Chondrocyte (in vitro differentiated cells): ENCODE measurements at regions not wholly inside any gene's neighbourhood (a gene's known extent, or its start where the extent isn't known, plus 50 kb on each side); places are given as distances from the start of the nearest gene placed in this dataset.
"Not testable (repeated sequence)": the region's sequence is repeated elsewhere in the genome, so short reads cannot be mapped to it uniquely, and the experiment has no call there.

Source experiments
- DNase-seq: peaks from one replicate; pipeline ENCODE4 v3.0.0; 2021; ENCODE audit warnings: mixed read lengths, low spot score
- H3K27ac Mint-ChIP-seq: one replicate; pipeline ENCODE4 v1.8.0; 2021; ENCODE audit warnings: mild to moderate bottlenecking, moderate library complexity, mixed read lengths; ENCODE audit not compliant: unreplicated experiment
- H3K27me3 Mint-ChIP-seq: 2 replicates; pipeline ENCODE4 v1.8.0; 2021; ENCODE audit warnings: low read depth, mixed read lengths
- H3K36me3 Mint-ChIP-seq: 2 replicates; pipeline ENCODE4 v1.8.0; 2021; ENCODE audit warnings: low read depth, mixed read lengths
- H3K4me1 Mint-ChIP-seq: 2 replicates; pipeline ENCODE4 v1.8.0; 2021; ENCODE audit warnings: low read depth, mild to moderate bottlenecking, mixed read lengths
- H3K4me3 Mint-ChIP-seq: one replicate; pipeline ENCODE4 v1.8.0; 2021; ENCODE audit warnings: mild to moderate bottlenecking, moderate library complexity, mixed read lengths; ENCODE audit not compliant: unreplicated experiment
- H3K9me3 Mint-ChIP-seq: 2 replicates; pipeline ENCODE4 v1.8.0; 2021; ENCODE audit warnings: low read depth, mixed read lengths
- TF ChIP-seq, protein P1 (sequence below): fragments of 200-600 bp; sonication (generic); IDR thresholded peaks from 2 replicates; pipeline ENCODE4 v1.5.0; 2021; ENCODE audit warnings: antibody characterized with exemption, mild to moderate bottlenecking, moderate library complexity

- H3K27me3 Mint-ChIP-seq = peaks cover 24% of the 10 kb centered on the region
- no peaks in the 10 kb centered on the region for H3K36me3 Mint-ChIP-seq
- no peak overlapping the region for H3K4me3 Mint-ChIP-seq
- H3K27ac Mint-ChIP-seq = no peak overlapping the region
- no peak for DNase-seq
- no peaks in the 10 kb centered on the region for H3K4me1 Mint-ChIP-seq
- TF ChIP-seq, protein P1, sequence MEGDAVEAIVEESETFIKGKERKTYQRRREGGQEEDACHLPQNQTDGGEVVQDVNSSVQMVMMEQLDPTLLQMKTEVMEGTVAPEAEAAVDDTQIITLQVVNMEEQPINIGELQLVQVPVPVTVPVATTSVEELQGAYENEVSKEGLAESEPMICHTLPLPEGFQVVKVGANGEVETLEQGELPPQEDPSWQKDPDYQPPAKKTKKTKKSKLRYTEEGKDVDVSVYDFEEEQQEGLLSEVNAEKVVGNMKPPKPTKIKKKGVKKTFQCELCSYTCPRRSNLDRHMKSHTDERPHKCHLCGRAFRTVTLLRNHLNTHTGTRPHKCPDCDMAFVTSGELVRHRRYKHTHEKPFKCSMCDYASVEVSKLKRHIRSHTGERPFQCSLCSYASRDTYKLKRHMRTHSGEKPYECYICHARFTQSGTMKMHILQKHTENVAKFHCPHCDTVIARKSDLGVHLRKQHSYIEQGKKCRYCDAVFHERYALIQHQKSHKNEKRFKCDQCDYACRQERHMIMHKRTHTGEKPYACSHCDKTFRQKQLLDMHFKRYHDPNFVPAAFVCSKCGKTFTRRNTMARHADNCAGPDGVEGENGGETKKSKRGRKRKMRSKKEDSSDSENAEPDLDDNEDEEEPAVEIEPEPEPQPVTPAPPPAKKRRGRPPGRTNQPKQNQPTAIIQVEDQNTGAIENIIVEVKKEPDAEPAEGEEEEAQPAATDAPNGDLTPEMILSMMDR = no peak
- H3K9me3 Mint-ChIP-seq = no peaks in the 10 kb centered on the region
These were observed 79.3 kb upstream of the GMNC start for GRCh38 chr3:190941694-190942260.

GRCh38 chr3:190934616-190935015 lies 72.1 kb upstream of the GMNC start:
- H3K27ac Mint-ChIP-seq, H3K9me3 Mint-ChIP-seq, H3K4me1 Mint-ChIP-seq, H3K4me3 Mint-ChIP-seq, DNase-seq, H3K36me3 Mint-ChIP-seq: not testable (repeated sequence)
- peaks cover 16% of the 10 kb centered on the region for H3K27me3 Mint-ChIP-seq

GRCh38 chr3:190926619-190927018 lies 64.1 kb upstream of the GMNC start:
- Mint-ChIP-seq H3K27me3 (no peaks in the 10 kb centered on the region), H3K9me3 (no peaks in the 10 kb centered on the region), H3K4me1 (no peaks in the 10 kb centered on the region), H3K36me3 (no peaks in the 10 kb centered on the region), H3K4me3 (no peak overlapping the region), H3K27ac (no peak overlapping the region)
- TF ChIP-seq, protein P1 = no peak
- DNase-seq = no peak

DNA sequence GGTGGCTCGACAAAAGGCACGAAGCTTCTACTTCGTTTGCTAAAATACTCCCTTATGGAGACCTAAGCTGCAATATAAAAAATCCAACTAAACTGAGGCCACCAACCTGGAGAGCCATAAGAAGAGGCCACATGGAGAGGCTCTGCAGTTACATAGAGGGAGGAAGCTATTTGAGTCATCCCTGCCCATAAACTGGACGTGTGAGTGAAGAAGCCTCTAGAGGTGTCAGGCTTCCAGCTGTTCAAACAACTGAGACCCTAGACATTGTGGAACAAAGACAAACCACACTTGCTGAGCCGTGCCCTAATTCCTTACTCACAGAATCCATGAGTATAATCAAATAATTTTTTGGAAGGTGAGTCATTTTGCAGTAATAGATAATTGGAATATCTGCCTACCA lies 50.2 kb upstream of the GMNC start:
- no peak overlapping the region for H3K4me3 Mint-ChIP-seq
- no peaks in the 10 kb centered on the region for H3K36me3 Mint-ChIP-seq
- H3K4me1 Mint-ChIP-seq = no peaks in the 10 kb centered on the region
- H3K9me3 Mint-ChIP-seq = no peaks in the 10 kb centered on the region
- no peak for DNase-seq
- no peak overlapping the region for H3K27ac Mint-ChIP-seq
- TF ChIP-seq, protein P1 = no peak
- H3K27me3 Mint-ChIP-seq = peaks cover 24% of the 10 kb centered on the region
